NT2/D1 (cell line): ENCODE measurements at regions not wholly inside any gene's neighbourhood (a gene's known extent, or its start where the extent isn't known, plus 50 kb on each side); places are given as distances from the start of the nearest gene placed in this dataset.

ENCODE experiments used
- SUZ12 ChIP-seq: IDR thresholded peaks from 2 replicates; pipeline ENCODE4 v1.6.1; 2011; ENCODE audit not compliant: insufficient read length, insufficient read depth; ENCODE audit errors: extremely low read depth
- YY1 ChIP-seq: IDR thresholded peaks from 2 replicates; pipeline ENCODE4 v1.6.1; 2011; ENCODE audit not compliant: insufficient read length, insufficient read depth
- ZNF274 ChIP-seq: IDR thresholded peaks from 2 replicates; pipeline ENCODE4 v1.6.1; 2011; ENCODE audit warnings: mild to moderate bottlenecking, low read depth, low read length

- TF ChIP-seq SUZ12 (no peak), YY1 (no peak), ZNF274 (no peak)
These were observed 356.3 kb downstream of the HTR1B start for GRCh38 chr6:77106992-77107391.
